ENCODE measurements at regions not wholly inside any gene's neighbourhood (a gene's known extent, or its start where the extent isn't known, plus 50 kb on each side); places are given as distances from the start of the nearest gene placed in this dataset.

GRCh38 chr3:80239301-80239700 lies 471.5 kb upstream of the ROBO1 start:
- POLR2A ChIA-PET, result no interaction called here
- CTCF ChIA-PET, result no interaction called here

GRCh38 chr3:80238606-80239005 lies 470.8 kb upstream of the ROBO1 start:
- H3K4me3 Mint-ChIP-seq, result no peak overlapping the region
- no peaks in the 10 kb centered on the region for H3K9me3 Mint-ChIP-seq
- POLR2A ChIA-PET, result no interaction called here
- H3K36me3 Mint-ChIP-seq (ENCODE audit: low read depth), result no peaks in the 10 kb centered on the region
- H3K4me1 Mint-ChIP-seq, result no peaks in the 10 kb centered on the region
- CTCF ChIA-PET, result no interaction called here
- no peak overlapping the region for H3K27ac Mint-ChIP-seq
- no peak for DNase-seq
- H3K27me3 Mint-ChIP-seq, result no peaks in the 10 kb centered on the region

More at GRCh38 chr3:80239301-80239700, 471.5 kb upstream of the ROBO1 start:
- DNase-seq, result no peak
- Mint-ChIP-seq H3K4me3 (no peak overlapping the region), H3K9me3 (no peaks in the 10 kb centered on the region), H3K36me3 (ENCODE audit: low read depth) (no peaks in the 10 kb centered on the region), H3K27ac (no peak overlapping the region), H3K4me1 (no peaks in the 10 kb centered on the region), H3K27me3 (no peaks in the 10 kb centered on the region)

- no peaks in the 10 kb centered on the region for H3K4me1 Mint-ChIP-seq
- no peaks in the 10 kb centered on the region for H3K27me3 Mint-ChIP-seq
- H3K27ac Mint-ChIP-seq, result no peak overlapping the region
- CTCF ChIA-PET, result no interaction called here
- no peak overlapping the region for H3K4me3 Mint-ChIP-seq
- POLR2A ChIA-PET, result no interaction called here
- no peaks in the 10 kb centered on the region for H3K9me3 Mint-ChIP-seq
- no peaks in the 10 kb centered on the region for H3K36me3 Mint-ChIP-seq (ENCODE audit: low read depth)
- no peak for DNase-seq
Measured at GRCh38 chr3:80238152-80238551, 470.4 kb upstream of the ROBO1 start.

- Mint-ChIP-seq H3K27ac (no peak overlapping the region), H3K27me3 (no peaks in the 10 kb centered on the region), H3K9me3 (no peaks in the 10 kb centered on the region), H3K36me3 (ENCODE audit: low read depth) (no peaks in the 10 kb centered on the region), H3K4me1 (no peaks in the 10 kb centered on the region), H3K4me3 (no peak overlapping the region)
- CTCF ChIA-PET, result no interaction called here
- POLR2A ChIA-PET, result no interaction called here
- no peak for DNase-seq
Measured at GRCh38 chr3:80234706-80235105, 466.9 kb upstream of the ROBO1 start.

- no peak overlapping the region for H3K27ac Mint-ChIP-seq
- no peak overlapping the region for H3K4me3 Mint-ChIP-seq
- CTCF ChIA-PET, result no interaction called here
- no peaks in the 10 kb centered on the region for H3K27me3 Mint-ChIP-seq
- H3K36me3 Mint-ChIP-seq (ENCODE audit: low read depth), result no peaks in the 10 kb centered on the region
- no peaks in the 10 kb centered on the region for H3K4me1 Mint-ChIP-seq
- peaks cover 5% of the 10 kb centered on the region for H3K9me3 Mint-ChIP-seq
- DNase-seq, result no peak
- POLR2A ChIA-PET, result no interaction called here
Measured at GRCh38 chr3:80233576-80233975, 465.8 kb upstream of the ROBO1 start.

GRCh38 chr3:80232760-80233159 lies 465.0 kb upstream of the ROBO1 start:
- Mint-ChIP-seq H3K9me3 (peaks cover 5% of the 10 kb centered on the region), H3K36me3 (ENCODE audit: low read depth) (no peaks in the 10 kb centered on the region), H3K4me3 (no peak overlapping the region), H3K27ac (no peak overlapping the region), H3K4me1 (no peaks in the 10 kb centered on the region), H3K27me3 (no peaks in the 10 kb centered on the region)
- ChIA-PET CTCF (no interaction called here), POLR2A (no interaction called here)
- no peak for DNase-seq

GRCh38 chr3:80230962-80231361 lies 463.2 kb upstream of the ROBO1 start:
- ChIA-PET POLR2A (no interaction called here), CTCF (no interaction called here)
- no peaks in the 10 kb centered on the region for H3K4me1 Mint-ChIP-seq
- H3K27ac Mint-ChIP-seq, result no peak overlapping the region
- no peak for DNase-seq
- H3K4me3 Mint-ChIP-seq, result no peak overlapping the region
- no peaks in the 10 kb centered on the region for H3K27me3 Mint-ChIP-seq
- H3K9me3 Mint-ChIP-seq, result peaks cover 5% of the 10 kb centered on the region
- H3K36me3 Mint-ChIP-seq (ENCODE audit: low read depth), result no peaks in the 10 kb centered on the region

- POLR2A ChIA-PET, result no interaction called here
- DNase-seq, result no peak
- no peak overlapping the region for H3K4me3 Mint-ChIP-seq
- peaks cover 9% of the 10 kb centered on the region for H3K9me3 Mint-ChIP-seq
- no peaks in the 10 kb centered on the region for H3K4me1 Mint-ChIP-seq
- H3K27me3 Mint-ChIP-seq, result no peaks in the 10 kb centered on the region
- H3K36me3 Mint-ChIP-seq (ENCODE audit: low read depth), result no peaks in the 10 kb centered on the region
- CTCF ChIA-PET, result interaction anchor here (0.6 to 0.8 kb wide), 2 partner anchors 21 to 1611 kb away, joined by 3 read pairs; no protein-coding TSS in a partner anchor
- H3K27ac Mint-ChIP-seq, result no peak overlapping the region
Measured at GRCh38 chr3:80227216-80227615, 459.4 kb upstream of the ROBO1 start.

GRCh38 chr3:80215191-80215590 lies 447.4 kb upstream of the ROBO1 start:
- Mint-ChIP-seq H3K4me1 (no peaks in the 10 kb centered on the region), H3K27ac (no peak overlapping the region), H3K27me3 (no peaks in the 10 kb centered on the region), H3K9me3 (peaks cover 4% of the 10 kb centered on the region), H3K36me3 (ENCODE audit: low read depth) (no peaks in the 10 kb centered on the region), H3K4me3 (no peak overlapping the region)
- CTCF ChIA-PET, result no interaction called here
- POLR2A ChIA-PET, result no interaction called here
- no peak for DNase-seq

GRCh38 chr3:80213086-80213485 lies 445.3 kb upstream of the ROBO1 start:
- POLR2A ChIA-PET, result no interaction called here
- Mint-ChIP-seq H3K4me3 (no peak overlapping the region), H3K27me3 (no peaks in the 10 kb centered on the region), H3K9me3 (peaks cover 6% of the 10 kb centered on the region), H3K4me1 (no peaks in the 10 kb centered on the region), H3K36me3 (ENCODE audit: low read depth) (no peaks in the 10 kb centered on the region), H3K27ac (no peak overlapping the region)
- no peak for DNase-seq
- CTCF ChIA-PET, result no interaction called here

GRCh38 chr3:80192936-80193335 lies 425.1 kb upstream of the ROBO1 start:
- Mint-ChIP-seq H3K4me3 (no peak overlapping the region), H3K27me3 (no peaks in the 10 kb centered on the region), H3K9me3 (peaks cover 9% of the 10 kb centered on the region), H3K36me3 (ENCODE audit: low read depth) (no peaks in the 10 kb centered on the region), H3K4me1 (no peaks in the 10 kb centered on the region), H3K27ac (no peak overlapping the region)
- no peak for DNase-seq
- ChIA-PET POLR2A (no interaction called here), CTCF (no interaction called here)

- Mint-ChIP-seq H3K4me3 (no peak overlapping the region), H3K27ac (no peak overlapping the region), H3K9me3 (peaks cover 7% of the 10 kb centered on the region), H3K27me3 (no peaks in the 10 kb centered on the region), H3K4me1 (no peaks in the 10 kb centered on the region), H3K36me3 (ENCODE audit: low read depth) (no peaks in the 10 kb centered on the region)
- CTCF ChIA-PET, result interaction anchor here (0.7 kb wide), 1 partner anchor 1472 kb away, joined by 5 read pairs; no protein-coding TSS in a partner anchor
- no peak for DNase-seq
- POLR2A ChIA-PET, result no interaction called here
Measured at GRCh38 chr3:80190051-80190450, 422.3 kb upstream of the ROBO1 start.

- Mint-ChIP-seq H3K27me3 (no peaks in the 10 kb centered on the region), H3K4me1 (no peaks in the 10 kb centered on the region), H3K4me3 (no peak overlapping the region), H3K9me3 (peaks cover 5% of the 10 kb centered on the region), H3K36me3 (ENCODE audit: low read depth) (no peaks in the 10 kb centered on the region), H3K27ac (no peak overlapping the region)
- no peak for DNase-seq
- CTCF ChIA-PET, result no interaction called here
- POLR2A ChIA-PET, result no interaction called here
Measured at GRCh38 chr3:80187981-80188380, 420.2 kb upstream of the ROBO1 start.

- no peaks in the 10 kb centered on the region for H3K4me1 Mint-ChIP-seq
- no peak overlapping the region for H3K27ac Mint-ChIP-seq
- no peaks in the 10 kb centered on the region for H3K27me3 Mint-ChIP-seq
- ChIA-PET POLR2A (no interaction called here), CTCF (no interaction called here)
- H3K36me3 Mint-ChIP-seq (ENCODE audit: low read depth), result no peaks in the 10 kb centered on the region
- peaks cover 8% of the 10 kb centered on the region for H3K9me3 Mint-ChIP-seq
- DNase-seq, result no peak
- no peak overlapping the region for H3K4me3 Mint-ChIP-seq
Measured at GRCh38 chr3:80159990-80160506, 392.2 kb upstream of the ROBO1 start.

Measured in activated CD4-positive, alpha-beta T cell treated with anti-CD3 and anti-CD28 coated beads, Interleukin-2, amount 10 ng/mL, durations not matched to agents 7 days and 5 days (primary cell).